IPS-20b (cell line): ENCODE measurements at regions not wholly inside any gene's neighbourhood (a gene's known extent, or its start where the extent isn't known, plus 50 kb on each side); places are given as distances from the start of the nearest gene placed in this dataset.

Experiments used
- H3K27ac ChIP-seq: one replicate; pipeline ENCODE4 v1.5.1; 2013; ENCODE audit warnings: low read length
- H3K27me3 ChIP-seq: 2 replicates; pipeline ENCODE4 v1.6.1; 2013; ENCODE audit warnings: mild to moderate bottlenecking, low read length, inconsistent platforms; ENCODE audit not compliant: insufficient read depth
- H3K36me3 ChIP-seq: 2 replicates; pipeline ENCODE4 v1.6.1; 2013; ENCODE audit warnings: low read depth, mild to moderate bottlenecking, inconsistent platforms, low read length, moderate library complexity; ENCODE audit not compliant: insufficient read depth
- H3K4me1 ChIP-seq: 2 replicates; pipeline ENCODE4 v1.6.1; 2013; ENCODE audit warnings: mild to moderate bottlenecking, control low read depth, inconsistent platforms, low read length, moderate library complexity; ENCODE audit not compliant: insufficient read depth
- H3K4me3 ChIP-seq: 2 replicates; pipeline ENCODE4 v1.5.1; 2013; ENCODE audit warnings: mild to moderate bottlenecking, low read length, inconsistent platforms
- H3K9ac ChIP-seq: 2 replicates; pipeline ENCODE4 v1.6.1; 2013; ENCODE audit warnings: low read depth, mild to moderate bottlenecking, inconsistent platforms, low read length, moderate library complexity
- H3K9me3 ChIP-seq: 2 replicates; pipeline ENCODE4 v1.6.1; 2013; ENCODE audit warnings: mild to moderate bottlenecking, low read depth, low read length, inconsistent platforms; ENCODE audit not compliant: insufficient read depth

DNA sequence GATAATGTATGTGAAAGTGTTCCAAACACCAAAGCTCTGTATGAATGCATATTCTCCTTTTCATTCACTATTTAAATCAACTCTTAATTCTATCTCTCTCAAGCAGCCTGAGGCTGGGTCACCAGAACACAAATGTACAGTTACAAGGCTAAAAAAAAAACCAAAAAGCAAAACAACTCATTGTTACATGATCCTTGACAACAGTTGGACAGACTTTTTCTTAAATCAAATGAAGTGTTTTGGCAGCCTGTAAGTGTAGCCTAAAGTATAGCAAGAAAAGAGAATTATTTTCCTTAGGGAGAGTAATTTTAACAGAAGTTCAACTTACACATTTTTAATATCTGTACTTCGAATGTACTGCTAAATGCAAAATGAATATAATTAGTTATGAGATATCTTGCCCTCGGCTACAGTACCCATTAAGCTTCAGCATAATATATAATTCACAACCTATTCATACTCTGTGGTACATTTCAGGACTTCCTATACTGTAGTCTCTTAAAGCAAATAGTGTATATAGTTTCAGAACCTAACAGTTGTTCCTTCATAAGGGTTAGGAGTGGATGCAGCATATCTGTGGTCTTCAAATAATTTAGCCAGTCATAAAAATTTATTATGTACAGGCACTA is 214.0 kb upstream of the BTG1 start:
- Histone ChIP-seq H3K4me1 (peaks cover 6% of the 10 kb centered on the region; the same call in 1 of the 2 replicates), H3K27ac (no peak overlapping the region), H3K27me3 (no peaks in the 10 kb centered on the region), H3K9ac (no peak overlapping the region), H3K4me3 (no peak overlapping the region), H3K9me3 (no peaks in the 10 kb centered on the region), H3K36me3 (no peaks in the 10 kb centered on the region)

DNA sequence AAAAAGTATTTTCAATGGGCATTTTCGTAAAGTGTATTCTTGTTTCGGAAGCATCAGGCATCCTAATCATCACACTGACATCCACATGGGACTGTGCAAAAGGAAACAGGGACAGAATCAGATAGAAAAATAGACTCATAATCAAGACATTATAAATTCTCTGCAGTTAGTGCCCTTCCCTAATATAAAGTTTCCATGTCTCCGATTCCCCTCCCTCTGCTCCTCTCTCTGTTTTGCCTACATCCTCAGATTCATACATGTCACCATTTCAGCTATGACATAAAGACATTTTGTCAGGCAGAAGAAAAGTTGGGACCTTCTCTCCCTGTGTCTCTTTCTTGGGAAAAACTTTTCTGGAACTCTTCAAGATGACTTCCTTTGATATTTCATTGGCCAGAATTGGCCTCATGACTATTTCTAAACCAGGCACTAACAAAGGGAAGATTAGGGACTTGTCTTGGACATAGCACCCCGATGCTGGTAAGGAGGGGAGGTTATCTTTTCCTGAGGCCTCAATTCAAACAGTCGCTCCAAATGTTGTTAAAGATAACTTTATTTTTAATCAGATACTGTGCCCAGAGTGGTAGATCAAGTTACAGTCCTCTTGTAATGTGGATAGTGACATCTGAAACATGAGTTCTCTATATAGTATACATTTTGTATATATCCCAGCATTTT is 212.1 kb upstream of the BTG1 start:
- H3K9me3 ChIP-seq: no peaks in the 10 kb centered on the region
- no peak overlapping the region for H3K9ac ChIP-seq
- no peaks in the 10 kb centered on the region for H3K36me3 ChIP-seq
- no peak overlapping the region for H3K27ac ChIP-seq
- no peak overlapping the region for H3K4me3 ChIP-seq
- no peaks in the 10 kb centered on the region for H3K27me3 ChIP-seq
- no peaks in the 10 kb centered on the region for H3K4me1 ChIP-seq

DNA sequence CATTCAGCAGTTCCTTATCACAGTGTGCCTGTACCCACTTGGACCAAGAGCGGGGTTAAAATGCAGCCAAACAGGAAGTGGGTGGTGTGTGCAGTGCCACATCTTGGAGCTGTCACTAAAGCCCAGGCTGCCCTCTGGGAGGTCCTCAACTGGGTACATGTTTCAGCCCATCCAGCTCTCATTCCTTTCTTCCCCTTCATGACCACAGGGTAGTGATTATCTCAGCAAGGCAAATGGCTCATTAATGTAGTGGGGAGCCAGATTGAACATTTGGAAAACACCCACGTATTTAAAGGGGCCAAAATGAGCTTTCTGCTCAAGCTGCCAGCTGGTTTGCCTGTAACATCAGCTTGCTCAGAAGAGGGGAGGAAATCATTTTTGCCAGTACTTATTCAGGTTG is 210.8 kb upstream of the BTG1 start:
- Histone ChIP-seq H3K4me3 (no peak overlapping the region), H3K9ac (no peak overlapping the region), H3K9me3 (no peaks in the 10 kb centered on the region), H3K27ac (no peak overlapping the region), H3K4me1 (no peaks in the 10 kb centered on the region), H3K27me3 (no peaks in the 10 kb centered on the region), H3K36me3 (no peaks in the 10 kb centered on the region)

DNA sequence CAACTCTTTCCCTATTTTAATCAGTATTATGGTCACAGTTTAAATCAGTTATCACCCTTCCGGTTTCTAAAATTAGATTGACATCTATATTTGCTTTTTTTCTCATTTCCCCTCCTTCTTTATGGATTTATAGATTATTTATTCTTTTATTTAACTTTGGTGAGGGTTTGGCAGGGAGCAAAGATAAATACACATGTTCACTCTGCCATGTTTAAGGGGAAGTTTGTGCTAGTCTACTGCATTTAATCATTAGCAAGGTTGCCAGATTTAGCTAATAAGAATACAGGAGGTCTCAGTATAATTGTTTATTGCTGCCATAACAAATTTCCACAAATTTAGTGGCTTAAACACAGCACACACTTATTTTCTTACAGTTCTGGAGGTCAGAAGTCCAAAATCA is 204.0 kb upstream of the BTG1 start:
- Histone ChIP-seq H3K4me3 (no peak overlapping the region), H3K27ac (no peak overlapping the region)

DNA sequence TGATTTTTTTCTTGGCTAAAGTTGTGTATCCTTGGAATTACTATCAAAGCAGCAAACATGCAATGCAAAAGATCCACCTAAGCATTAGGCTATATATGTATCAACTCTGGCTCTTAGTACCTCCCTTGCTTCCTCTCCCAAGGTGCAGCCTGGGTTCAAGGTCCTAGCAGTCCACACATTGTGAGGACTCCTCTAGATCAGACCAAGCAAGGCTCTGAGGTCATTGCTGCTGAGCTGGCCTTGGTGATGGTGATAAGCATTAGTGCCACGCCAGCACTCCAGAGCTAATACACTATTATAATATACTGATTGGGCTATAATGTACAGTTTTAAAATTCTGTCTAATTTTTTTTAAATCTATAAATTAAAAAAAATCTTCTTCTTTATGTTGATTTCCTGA is 196.9 kb upstream of the BTG1 start:
- no peaks in the 10 kb centered on the region for H3K27me3 ChIP-seq
- H3K27ac ChIP-seq: no peak overlapping the region
- H3K4me3 ChIP-seq: no peak overlapping the region
- no peak overlapping the region for H3K9ac ChIP-seq
- H3K9me3 ChIP-seq: peaks cover 2% of the 10 kb centered on the region; the same call in 1 of the 2 replicates
- H3K4me1 ChIP-seq: no peaks in the 10 kb centered on the region
- no peaks in the 10 kb centered on the region for H3K36me3 ChIP-seq

More for the DNA sequence above, 204.0 kb upstream of the BTG1 start:
- Histone ChIP-seq H3K27me3 (no peaks in the 10 kb centered on the region), H3K36me3 (no peaks in the 10 kb centered on the region), H3K9me3 (peaks cover 11% of the 10 kb centered on the region; the same call in 1 of the 2 replicates), H3K4me1 (no peaks in the 10 kb centered on the region), H3K9ac (no peak overlapping the region)

DNA sequence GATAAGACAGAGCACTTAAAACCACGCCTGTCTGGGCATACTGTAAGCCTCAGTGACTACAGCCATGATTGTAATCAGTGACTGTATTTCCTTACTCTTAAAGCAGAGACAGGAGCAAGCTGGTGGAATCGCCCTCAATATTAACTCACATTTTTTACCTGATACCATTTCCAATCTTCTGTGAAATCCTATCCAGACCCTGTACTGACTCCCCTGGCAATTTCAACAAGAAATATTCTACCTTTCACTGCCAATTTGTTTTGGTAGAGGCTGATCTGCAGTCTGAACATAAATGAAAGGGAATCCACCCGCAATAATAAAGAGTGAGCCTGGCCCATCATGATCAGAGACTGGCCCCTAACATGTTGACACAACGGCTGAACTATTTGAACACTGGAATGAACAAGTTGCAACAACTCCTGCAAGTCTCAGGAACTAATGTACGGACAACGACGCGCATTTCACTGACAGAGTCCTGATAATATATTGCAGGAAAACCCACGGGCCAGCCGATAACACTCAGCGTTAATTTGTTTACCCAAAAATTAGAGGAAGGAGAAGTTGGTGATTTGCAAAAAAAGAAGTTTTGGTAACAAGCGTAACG is 195.5 kb upstream of the BTG1 start:
- H3K9me3 ChIP-seq: no peaks in the 10 kb centered on the region
- H3K27ac ChIP-seq: no peak overlapping the region
- H3K4me1 ChIP-seq: no peaks in the 10 kb centered on the region
- H3K4me3 ChIP-seq: no peak overlapping the region
- no peak overlapping the region for H3K9ac ChIP-seq
- no peaks in the 10 kb centered on the region for H3K27me3 ChIP-seq
- no peaks in the 10 kb centered on the region for H3K36me3 ChIP-seq

DNA sequence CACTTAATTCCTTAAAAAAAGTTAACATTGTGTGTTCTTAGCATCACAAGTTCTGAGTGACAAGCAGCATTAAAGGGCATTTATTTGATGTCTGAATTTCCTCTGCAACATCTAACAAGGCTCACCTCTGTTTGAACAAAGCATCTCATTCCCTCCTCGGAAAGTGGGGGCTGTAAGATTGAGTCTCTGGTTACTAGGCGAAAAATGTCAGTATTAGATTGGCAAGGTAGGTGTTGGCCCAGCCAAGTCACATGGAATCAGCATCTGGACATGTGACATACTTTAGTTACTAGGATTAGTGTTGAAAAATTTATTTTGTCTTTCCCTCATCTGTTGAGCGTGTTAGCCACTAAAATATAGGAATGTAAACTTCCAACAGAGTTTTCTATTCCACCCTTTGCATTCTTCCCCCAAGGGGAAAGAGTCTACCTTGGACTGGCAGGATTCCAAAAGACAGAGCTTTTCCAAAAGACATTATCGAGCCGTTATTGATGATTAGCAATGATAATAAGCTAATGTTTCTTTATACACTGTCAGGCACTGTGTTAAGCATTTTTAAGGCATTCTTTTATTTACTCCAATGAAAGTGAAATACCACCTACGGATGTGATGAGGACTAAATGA is 194.9 kb upstream of the BTG1 start:
- no peak overlapping the region for H3K4me3 ChIP-seq
- no peak overlapping the region for H3K27ac ChIP-seq

DNA sequence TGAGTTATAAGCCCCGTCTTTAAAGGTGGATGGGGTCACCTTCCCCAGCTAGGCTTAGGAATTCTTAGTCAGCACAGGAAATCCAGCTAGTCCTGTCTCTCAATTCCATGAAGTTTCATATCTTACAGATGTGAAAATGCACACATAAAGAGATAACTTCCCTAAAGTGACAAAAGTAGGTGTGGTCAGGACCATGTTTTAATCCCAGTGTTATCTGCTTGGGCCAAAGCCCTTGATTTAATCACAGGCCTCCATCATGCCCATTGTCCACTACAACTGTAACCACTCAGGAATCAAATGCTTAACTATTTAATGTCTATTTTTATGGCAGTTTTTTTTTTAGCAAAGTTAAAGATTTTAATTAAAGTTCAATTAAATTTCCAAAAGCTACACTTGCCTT is 194.4 kb upstream of the BTG1 start:
- Histone ChIP-seq H3K27ac (no peak overlapping the region), H3K4me1 (no peaks in the 10 kb centered on the region), H3K4me3 (no peak overlapping the region), H3K9ac (no peak overlapping the region), H3K9me3 (no peaks in the 10 kb centered on the region), H3K27me3 (no peaks in the 10 kb centered on the region), H3K36me3 (no peaks in the 10 kb centered on the region)

More for the DNA sequence above, 194.9 kb upstream of the BTG1 start:
- Histone ChIP-seq H3K36me3 (no peaks in the 10 kb centered on the region), H3K9me3 (no peaks in the 10 kb centered on the region), H3K27me3 (no peaks in the 10 kb centered on the region), H3K4me1 (no peaks in the 10 kb centered on the region), H3K9ac (no peak overlapping the region)

DNA sequence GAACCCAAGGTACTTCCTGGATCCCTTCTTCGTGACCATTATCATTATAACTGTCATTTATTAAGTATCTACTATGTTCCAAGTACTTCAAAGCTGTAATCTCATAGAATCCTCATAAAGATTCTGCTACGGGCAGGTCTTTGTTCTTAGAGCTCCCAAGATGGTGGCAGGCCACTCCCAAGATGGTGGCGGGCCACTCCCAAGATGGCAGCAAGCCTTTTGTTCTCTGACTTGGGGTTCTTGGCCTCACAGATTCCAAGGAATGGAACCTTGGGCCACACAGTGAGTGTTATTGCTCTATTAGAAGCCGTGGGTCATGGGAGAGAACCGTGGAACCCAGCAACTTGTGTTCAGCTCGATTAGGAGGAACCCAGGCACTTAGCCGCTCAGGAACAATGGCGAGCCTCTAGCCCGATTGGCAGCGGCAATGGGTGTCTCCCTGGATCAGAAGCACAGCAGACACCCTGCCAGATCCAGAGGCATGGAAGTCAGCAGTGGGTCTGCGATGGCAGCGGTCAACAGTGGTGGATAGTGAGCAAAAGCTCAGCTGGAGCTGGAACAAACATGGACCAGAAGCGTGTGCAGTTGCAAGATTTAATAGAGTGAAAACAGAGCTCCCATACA is 193.7 kb upstream of the BTG1 start:
- H3K9me3 ChIP-seq: no peaks in the 10 kb centered on the region
- no peaks in the 10 kb centered on the region for H3K27me3 ChIP-seq
- H3K4me1 ChIP-seq: no peaks in the 10 kb centered on the region
- H3K4me3 ChIP-seq: no peak overlapping the region
- no peak overlapping the region for H3K9ac ChIP-seq
- H3K36me3 ChIP-seq: no peaks in the 10 kb centered on the region
- H3K27ac ChIP-seq: no peak overlapping the region

DNA sequence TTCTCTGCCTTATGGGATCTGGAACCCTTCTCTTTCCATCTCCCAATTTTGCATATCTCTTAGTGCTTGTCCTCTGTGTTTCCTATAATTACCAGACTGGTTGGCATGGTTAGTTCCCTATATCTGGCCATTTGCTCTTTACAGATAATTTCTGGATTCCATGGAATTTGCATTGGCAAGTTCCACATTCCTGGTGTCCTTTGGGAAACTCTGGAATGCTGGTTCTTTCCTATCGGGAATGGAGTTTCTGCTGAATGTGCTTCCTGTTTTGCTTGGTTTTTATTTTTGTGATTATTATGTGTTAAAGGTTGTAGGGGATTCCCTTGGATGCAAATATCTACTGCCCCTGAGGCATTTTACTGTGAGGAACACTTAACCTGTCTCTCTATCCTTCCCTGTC is 193.0 kb upstream of the BTG1 start:
- Histone ChIP-seq H3K9ac (no peak overlapping the region), H3K36me3 (no peaks in the 10 kb centered on the region), H3K9me3 (no peaks in the 10 kb centered on the region), H3K27me3 (no peaks in the 10 kb centered on the region), H3K4me1 (no peaks in the 10 kb centered on the region), H3K27ac (no peak overlapping the region), H3K4me3 (no peak overlapping the region)

DNA sequence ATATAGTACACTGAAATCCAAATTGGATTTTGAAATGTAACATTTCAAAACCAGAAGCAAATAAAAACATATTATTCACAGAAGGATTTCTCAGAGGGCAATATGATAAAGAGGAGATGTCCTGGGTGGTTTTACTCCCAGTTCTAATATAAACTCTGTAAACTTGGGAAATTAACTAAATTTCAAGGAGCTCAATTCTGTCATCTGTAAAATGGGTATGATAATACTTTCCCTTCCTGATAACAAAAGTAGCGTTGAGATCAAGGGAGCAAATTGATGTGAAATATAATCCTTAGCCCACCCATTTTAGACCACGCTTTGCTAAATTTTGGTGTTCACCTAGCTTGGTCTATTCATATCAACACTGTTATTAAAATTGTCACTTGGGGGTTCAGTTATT is 192.5 kb upstream of the BTG1 start:
- no peaks in the 10 kb centered on the region for H3K9me3 ChIP-seq
- H3K36me3 ChIP-seq: no peaks in the 10 kb centered on the region
- H3K27me3 ChIP-seq: no peaks in the 10 kb centered on the region
- H3K4me1 ChIP-seq: no peaks in the 10 kb centered on the region
- H3K4me3 ChIP-seq: no peak overlapping the region
- no peak overlapping the region for H3K27ac ChIP-seq
- H3K9ac ChIP-seq: no peak overlapping the region
